Activated CD4-positive, alpha-beta memory T cell treated with anti-CD3 and anti-CD28 coated beads for 36 hours (primary cell): ENCODE measurements at regions not wholly inside any gene's neighbourhood (a gene's known extent, or its start where the extent isn't known, plus 50 kb on each side); places are given as distances from the start of the nearest gene placed in this dataset.

Experiments used
- CTCF ChIA-PET: fragments of 350-600 bp; sonication (Branson Sonifier 250); formaldehyde crosslinking; loops from one replicate; lab custom pipeline; 2021; ENCODE audit warnings: antibody characterized with exemption, inconsistent platforms; lab: Charles Lee
- POLR2A ChIA-PET: fragments of 350-600 bp; sonication (Branson Sonifier 250); formaldehyde crosslinking; loops from one replicate; lab custom pipeline; 2021; ENCODE audit warnings: antibody characterized with exemption; lab: Charles Lee
- DNase-seq: peaks from one replicate; pipeline ENCODE4 v3.0.0-alpha.2; 2020
- H3K27ac Mint-ChIP-seq: one replicate; pipeline ENCODE4 v1.8.0; 2021; ENCODE audit warnings: mixed read lengths
- H3K27me3 Mint-ChIP-seq: one replicate; pipeline ENCODE4 v1.8.0; 2021; ENCODE audit warnings: mixed read lengths
- H3K36me3 Mint-ChIP-seq: one replicate; pipeline ENCODE4 v1.8.0; 2021; ENCODE audit warnings: mixed read lengths
- H3K4me1 Mint-ChIP-seq: one replicate; pipeline ENCODE4 v1.8.0; 2021; ENCODE audit warnings: low read depth, mixed read lengths
- H3K4me3 Mint-ChIP-seq: one replicate; pipeline ENCODE4 v1.8.0; 2021; ENCODE audit warnings: mild to moderate bottlenecking, mixed read lengths
- H3K9me3 Mint-ChIP-seq: one replicate; pipeline ENCODE4 v1.8.0; 2021; ENCODE audit warnings: mixed read lengths
- intact Hi-C: fragments of 100-400 bp; cut with micrococcal nuclease; formaldehyde crosslinking; loops from one replicate; pipeline ENCODE4 v1.15.1; 2023

DNA sequence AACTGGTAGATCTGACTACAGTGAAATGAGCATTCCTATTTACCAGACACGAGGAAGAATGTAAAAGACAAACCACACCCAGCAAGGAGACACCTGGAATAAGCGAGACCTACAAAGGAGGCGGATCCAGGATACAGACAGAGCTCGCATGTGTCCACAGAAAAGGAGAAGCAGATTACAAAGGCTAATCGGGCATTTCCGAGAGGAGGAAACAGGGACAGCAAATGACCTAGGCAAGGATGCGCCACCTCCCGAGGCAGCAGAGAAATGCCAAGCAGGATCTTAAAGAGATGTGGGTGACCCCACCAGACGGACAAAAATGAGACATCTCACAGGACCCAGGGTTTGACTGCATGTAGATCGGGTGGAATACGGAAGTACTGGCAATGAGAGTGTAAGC, 63.2 kb upstream of the IQSEC1 start:
- peaks cover 14% of the 10 kb centered on the region for H3K27me3 Mint-ChIP-seq
- H3K36me3 Mint-ChIP-seq, result no peaks in the 10 kb centered on the region
- H3K4me3 Mint-ChIP-seq, result no peak overlapping the region
- no peaks in the 10 kb centered on the region for H3K4me1 Mint-ChIP-seq
- intact Hi-C loops, result no loop called here
- DNase-seq, result no peak
- POLR2A ChIA-PET, result no interaction called here
- CTCF ChIA-PET, result no interaction called here
- no peak overlapping the region for H3K27ac Mint-ChIP-seq
- H3K9me3 Mint-ChIP-seq, result no peaks in the 10 kb centered on the region

DNA sequence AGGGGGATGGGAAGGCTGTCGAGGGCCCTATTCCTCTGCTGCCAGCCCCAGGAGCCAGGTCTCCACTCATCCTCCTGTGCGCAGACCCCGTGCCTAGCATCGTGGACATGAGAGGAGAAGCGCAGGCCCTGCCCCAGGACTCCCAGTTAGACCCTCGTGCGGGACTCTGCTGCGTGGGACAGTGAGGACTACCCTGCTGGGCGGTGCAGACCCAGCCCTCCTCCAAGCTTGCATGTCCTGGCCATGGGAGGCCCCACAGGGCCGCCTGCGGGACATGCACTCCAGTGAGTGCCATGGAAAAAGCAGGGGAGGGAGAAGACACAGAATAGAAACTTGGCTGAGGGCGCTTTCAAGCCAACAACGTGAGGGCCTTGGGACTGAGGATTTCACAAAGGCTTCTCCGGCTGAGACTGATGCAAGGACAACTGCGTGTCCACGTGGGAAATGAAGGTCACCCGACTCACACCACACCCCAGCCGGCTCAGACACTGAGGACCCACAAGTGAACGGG, 62.6 kb upstream of the IQSEC1 start:
- DNase-seq, result no peak
- POLR2A ChIA-PET, result no interaction called here
- Mint-ChIP-seq H3K27ac (no peak overlapping the region), H3K27me3 (peaks cover 11% of the 10 kb centered on the region), H3K4me1 (no peaks in the 10 kb centered on the region), H3K36me3 (no peaks in the 10 kb centered on the region), H3K4me3 (no peak overlapping the region), H3K9me3 (no peaks in the 10 kb centered on the region)
- CTCF ChIA-PET, result no interaction called here
- intact Hi-C loops, result no loop called here

DNA sequence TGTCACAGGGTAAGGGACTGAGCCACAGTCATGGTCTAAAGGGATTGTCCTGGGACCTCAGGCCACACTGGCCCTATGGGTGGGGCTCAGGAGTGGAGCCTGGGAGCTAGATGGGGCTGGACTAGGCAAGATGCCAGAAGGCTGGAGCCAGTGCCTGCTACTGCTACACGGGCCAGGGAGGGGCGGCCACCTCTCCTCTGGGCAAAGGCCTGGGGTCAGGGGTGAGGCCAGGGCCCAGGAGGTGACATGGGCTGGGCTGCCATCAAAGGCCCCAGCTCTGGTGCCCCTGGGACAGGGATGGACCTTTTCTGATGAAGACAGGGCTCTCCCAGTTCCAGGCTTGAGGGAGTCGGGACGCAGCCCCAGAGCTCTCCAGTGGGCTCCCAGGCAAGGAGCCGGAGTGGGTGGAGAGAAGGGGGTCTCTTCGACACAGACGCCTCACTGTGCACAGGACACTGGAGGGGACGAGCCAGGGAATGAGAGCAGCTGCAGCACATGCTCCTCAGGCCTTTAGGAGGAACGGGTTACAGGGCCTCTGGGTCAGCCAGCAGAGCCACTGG, 62.1 kb upstream of the IQSEC1 start:
- Mint-ChIP-seq H3K27ac (no peak overlapping the region), H3K27me3 (peaks cover 10% of the 10 kb centered on the region), H3K4me3 (no peak overlapping the region), H3K4me1 (no peaks in the 10 kb centered on the region), H3K9me3 (no peaks in the 10 kb centered on the region), H3K36me3 (no peaks in the 10 kb centered on the region)
- POLR2A ChIA-PET, result no interaction called here
- no peak for DNase-seq
- CTCF ChIA-PET, result no interaction called here
- intact Hi-C loops, result no loop called here

DNA sequence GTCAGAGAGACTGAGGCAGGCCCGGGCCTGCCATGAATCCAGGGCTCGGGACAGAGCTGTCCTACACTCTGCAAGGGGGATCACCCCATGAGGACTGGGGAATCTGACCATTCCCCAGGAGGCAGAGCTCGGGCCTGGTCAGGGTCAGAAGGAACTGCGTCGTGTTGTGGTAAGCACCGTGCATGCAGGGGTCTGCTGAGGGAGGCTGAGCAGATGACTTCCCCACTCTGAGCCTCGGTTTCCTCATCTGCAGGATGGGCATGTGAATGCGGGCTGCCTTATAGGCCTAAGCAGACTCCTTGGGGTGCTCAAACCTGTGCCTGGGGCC, 61.6 kb upstream of the IQSEC1 start:
- ChIA-PET POLR2A (no interaction called here), CTCF (no interaction called here)
- no peak overlapping the region for H3K4me3 Mint-ChIP-seq
- no peak overlapping the region for H3K27ac Mint-ChIP-seq
- no peaks in the 10 kb centered on the region for H3K4me1 Mint-ChIP-seq
- no peaks in the 10 kb centered on the region for H3K9me3 Mint-ChIP-seq
- intact Hi-C loops, result no loop called here
- no peaks in the 10 kb centered on the region for H3K36me3 Mint-ChIP-seq
- peaks cover 8% of the 10 kb centered on the region for H3K27me3 Mint-ChIP-seq
- no peak for DNase-seq

DNA sequence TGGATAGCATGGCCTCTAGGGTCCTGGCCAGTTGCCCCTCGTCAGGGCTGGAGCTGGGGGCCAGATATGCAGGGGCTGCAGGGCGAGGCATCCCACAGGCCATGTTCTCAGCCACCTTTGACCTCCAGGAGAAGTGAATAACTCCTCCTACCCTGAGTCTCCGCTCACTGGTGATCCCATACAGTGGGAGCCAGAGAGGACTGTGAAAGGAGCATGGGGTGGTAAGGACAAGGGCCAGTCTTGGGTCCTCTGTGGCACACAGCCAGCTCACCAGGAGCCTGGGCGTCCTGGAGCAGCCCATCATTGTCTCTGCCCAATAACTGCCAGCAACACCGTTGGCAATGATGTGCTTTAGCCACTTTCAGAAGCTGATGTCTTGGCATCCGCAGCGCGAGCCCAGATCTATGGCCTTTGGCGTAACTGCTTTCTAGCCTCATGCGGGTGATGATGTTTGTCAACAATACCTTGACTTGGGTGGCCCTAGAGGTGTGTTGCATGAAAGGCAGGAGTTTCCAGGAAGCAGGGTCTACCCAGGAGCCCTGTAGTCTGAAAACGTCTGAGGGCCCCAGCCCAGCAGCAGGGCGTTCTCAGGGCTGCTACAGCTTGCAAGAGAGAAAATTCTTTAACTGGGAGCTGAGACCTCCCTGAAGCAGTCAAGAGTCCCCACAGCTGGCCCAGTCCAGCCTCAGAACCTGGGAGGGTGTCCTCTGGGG, 61.1 kb upstream of the IQSEC1 start:
- no peaks in the 10 kb centered on the region for H3K9me3 Mint-ChIP-seq
- POLR2A ChIA-PET, result no interaction called here
- no peaks in the 10 kb centered on the region for H3K4me1 Mint-ChIP-seq
- CTCF ChIA-PET, result no interaction called here
- no peak for DNase-seq
- H3K27me3 Mint-ChIP-seq, result peaks cover 8% of the 10 kb centered on the region
- H3K4me3 Mint-ChIP-seq, result no peak overlapping the region
- intact Hi-C loops, result no loop called here
- no peak overlapping the region for H3K27ac Mint-ChIP-seq
- no peaks in the 10 kb centered on the region for H3K36me3 Mint-ChIP-seq

DNA sequence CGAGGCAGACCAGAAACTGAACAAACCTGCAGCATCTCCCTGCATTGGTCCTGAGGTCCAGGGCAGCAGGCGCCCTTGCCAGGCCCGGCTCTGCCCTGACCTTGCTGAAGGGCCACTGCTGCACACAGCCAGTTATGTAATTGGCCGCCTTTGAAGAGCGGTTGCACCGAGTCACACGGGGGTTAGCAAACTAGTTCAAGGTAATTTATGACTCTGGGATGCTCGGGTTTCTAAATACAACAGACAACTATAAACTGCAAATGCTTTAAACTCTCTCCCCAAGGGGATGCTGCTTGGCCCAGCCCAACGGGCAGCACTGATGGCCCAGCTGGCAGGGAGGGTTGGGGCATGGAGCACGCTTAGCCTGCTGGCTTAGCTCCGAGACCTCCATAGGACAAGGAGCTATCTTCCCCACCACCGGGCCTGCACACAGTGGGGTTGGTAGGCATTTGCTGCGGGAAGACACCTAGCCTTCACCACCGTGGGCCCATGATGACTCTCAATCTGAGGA, 60.3 kb upstream of the IQSEC1 start:
- no peak overlapping the region for H3K4me3 Mint-ChIP-seq
- H3K4me1 Mint-ChIP-seq, result no peaks in the 10 kb centered on the region
- intact Hi-C loops, result no loop called here
- POLR2A ChIA-PET, result no interaction called here
- CTCF ChIA-PET, result interaction anchor here (1.5 kb wide), 1 partner anchor 42 kb away, joined by 4 read pairs; no protein-coding TSS in a partner anchor
- no peaks in the 10 kb centered on the region for H3K9me3 Mint-ChIP-seq
- no peak for DNase-seq
- H3K36me3 Mint-ChIP-seq, result no peaks in the 10 kb centered on the region
- peaks cover 8% of the 10 kb centered on the region for H3K27me3 Mint-ChIP-seq
- H3K27ac Mint-ChIP-seq, result no peak overlapping the region

DNA sequence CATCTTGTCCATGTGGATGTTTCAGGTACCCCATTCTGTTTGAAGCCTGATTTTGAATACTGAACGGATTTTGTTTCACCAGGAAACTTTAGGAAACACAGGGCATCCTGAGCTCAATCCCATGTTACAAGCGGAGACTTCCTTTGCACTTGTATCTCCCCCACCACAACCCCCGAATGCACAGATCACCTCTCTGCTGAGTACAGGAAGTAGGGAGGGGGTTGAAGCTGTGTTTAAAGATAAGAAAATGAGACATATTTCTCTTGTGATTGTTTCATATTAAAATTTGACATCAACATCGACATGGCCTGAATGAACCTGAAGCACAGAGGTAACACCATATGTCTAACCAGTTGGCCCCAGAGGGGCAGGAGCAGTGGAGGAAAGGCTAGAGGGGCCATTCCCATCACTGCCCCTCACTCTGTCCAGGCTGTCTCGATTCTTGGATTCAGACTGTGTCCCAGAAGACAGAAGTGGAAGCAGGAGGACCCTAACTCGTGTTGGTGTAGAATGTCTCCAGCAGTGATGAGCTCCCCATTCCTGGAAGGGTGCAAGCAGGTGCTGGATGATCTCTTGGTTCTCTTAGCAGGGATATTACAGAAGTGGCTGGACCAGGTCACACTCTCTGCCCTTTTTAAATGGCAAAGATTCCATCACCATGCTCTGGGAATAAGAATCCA, 59.6 kb upstream of the IQSEC1 start:
- intact Hi-C loops, result no loop called here
- CTCF ChIA-PET, result interaction anchor here (1.5 kb wide), 1 partner anchor 41 kb away, joined by 4 read pairs; no protein-coding TSS in a partner anchor

DNA sequence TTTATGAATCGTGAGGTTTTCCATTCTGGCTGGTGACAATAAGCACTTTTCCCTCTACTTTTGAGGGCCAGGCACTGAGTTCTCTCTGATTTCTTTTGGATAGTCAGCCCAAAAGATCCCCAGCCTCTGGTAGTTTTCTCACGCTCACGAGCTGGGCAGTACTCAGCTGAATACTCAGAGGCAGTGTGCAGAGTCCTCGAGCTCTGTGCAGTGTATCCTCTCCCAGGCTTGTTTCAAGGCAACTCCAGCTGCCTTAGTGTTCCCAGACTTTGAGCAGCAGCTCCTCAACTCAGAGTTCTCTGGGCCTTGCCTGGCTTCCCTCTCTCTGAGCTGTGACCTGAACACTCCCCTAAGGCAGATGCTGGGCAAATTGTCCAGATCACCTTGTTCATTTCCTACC, 59.1 kb upstream of the IQSEC1 start:
- intact Hi-C loops, result no loop called here
- Mint-ChIP-seq H3K4me3 (no peak overlapping the region), H3K4me1 (no peaks in the 10 kb centered on the region), H3K36me3 (no peaks in the 10 kb centered on the region), H3K27me3 (peaks cover 7% of the 10 kb centered on the region), H3K9me3 (no peaks in the 10 kb centered on the region), H3K27ac (no peak overlapping the region)
- CTCF ChIA-PET, result interaction anchor here (1.5 kb wide), 1 partner anchor 40 kb away, joined by 4 read pairs; no protein-coding TSS in a partner anchor
- no peak for DNase-seq
- POLR2A ChIA-PET, result no interaction called here

More for the DNA sequence above, 59.6 kb upstream of the IQSEC1 start:
- Mint-ChIP-seq H3K36me3 (no peaks in the 10 kb centered on the region), H3K4me3 (no peak overlapping the region), H3K27me3 (peaks cover 8% of the 10 kb centered on the region), H3K9me3 (no peaks in the 10 kb centered on the region), H3K4me1 (no peaks in the 10 kb centered on the region), H3K27ac (no peak overlapping the region)
- POLR2A ChIA-PET, result no interaction called here
- no peak for DNase-seq

DNA sequence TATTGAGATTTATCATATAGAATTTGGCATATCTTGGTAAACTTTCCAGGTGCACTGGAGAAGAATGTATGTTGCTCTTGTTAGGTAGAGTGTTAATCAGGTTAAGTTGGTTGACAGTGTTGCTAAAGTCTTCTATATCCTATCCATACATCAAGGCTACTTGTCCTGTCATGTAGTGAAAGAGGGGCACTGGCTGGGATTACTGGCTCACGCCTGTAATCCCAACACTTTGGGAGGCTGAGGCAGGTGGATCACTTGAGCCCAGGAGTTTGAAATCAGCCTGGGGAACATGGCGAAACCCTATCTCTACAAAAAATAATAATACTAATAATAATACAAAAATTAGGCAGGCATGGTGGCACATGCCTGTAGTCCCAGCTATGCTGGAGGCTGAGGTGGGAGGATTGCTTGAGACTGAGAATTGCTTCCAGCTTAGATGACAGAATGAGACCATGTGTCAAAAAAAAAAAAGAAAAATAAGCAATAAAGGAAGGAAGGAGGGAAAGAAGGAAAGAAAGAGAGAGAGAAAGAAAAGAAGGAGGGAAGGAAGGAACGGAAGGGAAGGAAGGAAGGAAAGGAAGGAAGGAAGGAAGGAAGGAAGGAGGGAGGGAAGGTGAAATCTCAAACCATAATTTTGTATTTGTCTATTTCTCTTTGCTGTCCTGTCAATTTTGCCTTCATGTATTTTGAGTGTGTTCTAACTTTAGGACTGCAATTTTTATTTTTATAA, 57.4 kb upstream of the IQSEC1 start:
- DNase-seq, result no peak
- Mint-ChIP-seq H3K4me3 (no peak overlapping the region), H3K27me3 (peaks cover 2% of the 10 kb centered on the region), H3K4me1 (no peaks in the 10 kb centered on the region), H3K36me3 (no peaks in the 10 kb centered on the region), H3K27ac (no peak overlapping the region), H3K9me3 (no peaks in the 10 kb centered on the region)
- intact Hi-C loops, result no loop called here
- CTCF ChIA-PET, result no interaction called here
- POLR2A ChIA-PET, result no interaction called here

DNA sequence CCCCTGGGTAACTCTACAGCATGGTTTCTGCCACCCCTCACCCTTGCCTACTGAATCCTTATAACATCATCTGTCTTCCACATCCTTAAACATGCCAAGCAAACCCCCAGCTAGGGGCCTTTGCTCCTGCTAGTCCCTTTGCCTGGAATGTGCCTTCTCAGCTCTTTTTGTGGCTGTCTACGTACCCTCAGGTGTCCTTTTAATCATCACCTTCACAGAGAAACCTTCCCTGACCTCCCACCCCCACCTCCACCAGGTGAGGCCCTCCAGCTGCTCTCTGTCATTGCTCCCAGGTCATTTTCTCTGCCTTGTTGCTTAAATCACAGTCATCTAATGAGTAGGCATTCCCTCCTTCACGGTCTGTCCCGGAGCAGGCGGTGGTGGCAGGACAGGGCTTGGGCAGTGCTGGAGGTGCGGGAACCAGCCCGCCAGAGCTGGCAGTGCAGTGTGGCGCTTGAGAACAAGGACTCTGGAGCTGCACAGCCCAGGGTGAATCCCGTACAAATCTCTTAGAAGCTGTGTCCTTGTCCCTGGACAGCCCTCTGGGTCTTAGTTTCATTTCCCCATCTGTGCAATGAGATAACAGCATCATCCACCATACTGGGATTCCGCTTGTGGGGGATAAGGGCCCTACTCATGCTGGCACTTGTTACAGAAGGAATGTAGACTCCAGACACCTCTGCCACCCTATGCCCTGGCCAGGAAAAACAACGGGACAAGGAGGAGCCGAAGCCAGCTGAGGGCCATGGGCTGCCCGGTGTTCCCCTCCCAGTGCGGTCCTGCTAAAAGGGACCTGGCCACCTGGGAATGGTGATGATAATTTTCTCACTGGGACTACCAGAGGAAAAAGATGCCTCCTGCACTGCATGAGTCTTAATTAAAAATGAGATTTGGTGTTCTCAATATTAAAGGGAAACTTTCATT, 52.1 kb upstream of the IQSEC1 start:
- H3K27ac Mint-ChIP-seq, result no peak overlapping the region
- H3K4me1 Mint-ChIP-seq, result no peaks in the 10 kb centered on the region
- no peaks in the 10 kb centered on the region for H3K9me3 Mint-ChIP-seq
- no peaks in the 10 kb centered on the region for H3K27me3 Mint-ChIP-seq
- intact Hi-C loops, result no loop called here
- no peak overlapping the region for H3K4me3 Mint-ChIP-seq
- POLR2A ChIA-PET, result no interaction called here
- DNase-seq, result no peak
- CTCF ChIA-PET, result interaction anchor here (1.1 kb wide), 1 partner anchor 32 kb away, joined by 3 read pairs; no protein-coding TSS in a partner anchor
- no peaks in the 10 kb centered on the region for H3K36me3 Mint-ChIP-seq

DNA sequence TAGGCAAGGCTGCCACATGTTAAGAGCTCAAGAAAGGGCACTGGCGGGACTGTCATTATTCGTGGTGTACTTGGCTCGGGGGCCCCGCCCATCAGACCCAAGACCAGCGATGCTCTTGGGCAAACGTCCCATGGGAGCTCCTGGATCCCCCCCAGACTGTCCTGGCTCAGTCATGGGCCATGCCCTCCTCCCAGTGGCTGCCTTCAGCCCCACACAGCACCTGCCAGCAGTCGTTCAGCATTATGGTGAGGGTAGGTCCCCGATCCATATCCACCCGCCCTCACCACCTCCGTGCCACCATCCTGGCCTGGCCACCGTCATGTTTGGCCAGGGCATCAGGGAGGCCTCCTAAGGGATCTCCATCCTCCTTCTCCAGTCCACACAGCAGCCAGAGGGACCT, 51.4 kb upstream of the IQSEC1 start:
- no peak for DNase-seq
- Mint-ChIP-seq H3K27ac (no peak overlapping the region), H3K36me3 (no peaks in the 10 kb centered on the region), H3K4me3 (no peak overlapping the region), H3K27me3 (no peaks in the 10 kb centered on the region), H3K9me3 (no peaks in the 10 kb centered on the region), H3K4me1 (no peaks in the 10 kb centered on the region)
- POLR2A ChIA-PET, result no interaction called here
- intact Hi-C loops, result no loop called here
- CTCF ChIA-PET, result interaction anchor here (1.1 kb wide), 1 partner anchor 31 kb away, joined by 3 read pairs; no protein-coding TSS in a partner anchor
